HG02884 (cell line): ENCODE measurements at regions not wholly inside any gene's neighbourhood (a gene's known extent, or its start where the extent isn't known, plus 50 kb on each side); places are given as distances from the start of the nearest gene placed in this dataset.

Experiments used
- ATAC-seq: cut with Tn5 transposase; IDR thresholded peaks from one replicate; pipeline ENCODE4 v1.9.1; 2021; ENCODE audit warnings: mild to moderate bottlenecking, moderate library complexity; ENCODE audit not compliant: unreplicated experiment

DNA sequence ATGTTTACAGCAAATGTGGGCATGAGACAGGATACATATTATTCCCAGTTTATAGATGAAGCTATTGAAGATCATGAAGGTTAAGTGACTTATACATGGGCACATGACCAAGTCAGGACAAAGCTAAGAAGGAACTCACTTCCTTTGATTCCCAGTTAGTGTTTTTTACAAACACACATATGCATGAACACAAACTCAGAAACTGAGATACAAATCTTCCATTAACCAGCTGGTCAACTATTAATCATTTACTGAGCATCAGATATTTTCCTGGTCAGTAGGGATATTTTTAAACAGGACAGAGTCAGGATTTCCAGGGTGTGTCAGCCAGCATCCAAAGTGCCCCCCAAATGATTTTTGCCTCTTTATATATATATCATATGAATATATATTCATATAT, 222.2 kb downstream of the OGFRL1 start:
- no peak for ATAC-seq

GRCh38 chr6:71512256-71512655, 223.6 kb downstream of the OGFRL1 start:
- no peak for ATAC-seq

- ATAC-seq: no peak
Measured at GRCh38 chr6:71513036-71513435, 224.4 kb downstream of the OGFRL1 start.

DNA sequence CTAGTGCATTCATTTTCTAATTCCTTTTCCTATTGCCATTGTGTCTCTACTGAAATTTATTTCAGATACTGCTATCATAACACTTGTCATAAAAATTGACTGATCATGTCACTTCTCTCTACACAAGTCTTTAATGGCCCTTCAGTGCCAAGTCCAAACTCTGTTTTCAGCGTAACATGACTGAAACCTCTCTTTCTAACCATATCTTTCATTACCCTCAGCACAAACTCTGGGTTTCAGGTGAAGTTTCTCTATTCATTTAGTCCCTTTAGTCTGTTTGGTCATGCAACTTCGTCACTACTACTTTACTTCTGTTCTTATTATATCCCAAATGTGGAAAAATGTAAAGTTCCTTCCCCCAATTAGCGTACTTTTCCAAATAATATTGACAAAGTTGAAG, 234.9 kb downstream of the OGFRL1 start:
- no peak for ATAC-seq

- ATAC-seq: no peak
Measured at GRCh38 chr6:71524201-71524600, 235.6 kb downstream of the OGFRL1 start.

DNA sequence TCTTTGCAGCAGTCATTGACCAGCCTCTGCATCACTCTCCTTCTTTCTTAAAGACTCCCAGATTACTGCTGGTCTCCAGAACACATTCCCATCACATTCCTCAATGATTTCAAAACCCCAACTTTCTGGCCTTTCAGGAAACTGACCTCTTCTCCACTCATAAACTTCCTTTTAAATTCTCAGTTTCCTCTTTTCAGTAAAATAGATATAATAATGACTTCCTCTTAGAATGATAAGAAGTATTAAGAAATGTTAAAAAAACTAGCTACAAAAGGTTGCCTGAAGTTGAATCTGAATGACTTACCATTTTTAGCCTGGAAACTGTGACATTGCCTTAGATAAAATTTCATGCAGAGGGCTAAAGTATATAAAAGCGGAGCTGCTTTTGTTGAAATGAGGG, 239.3 kb downstream of the OGFRL1 start:
- ATAC-seq: no peak

DNA sequence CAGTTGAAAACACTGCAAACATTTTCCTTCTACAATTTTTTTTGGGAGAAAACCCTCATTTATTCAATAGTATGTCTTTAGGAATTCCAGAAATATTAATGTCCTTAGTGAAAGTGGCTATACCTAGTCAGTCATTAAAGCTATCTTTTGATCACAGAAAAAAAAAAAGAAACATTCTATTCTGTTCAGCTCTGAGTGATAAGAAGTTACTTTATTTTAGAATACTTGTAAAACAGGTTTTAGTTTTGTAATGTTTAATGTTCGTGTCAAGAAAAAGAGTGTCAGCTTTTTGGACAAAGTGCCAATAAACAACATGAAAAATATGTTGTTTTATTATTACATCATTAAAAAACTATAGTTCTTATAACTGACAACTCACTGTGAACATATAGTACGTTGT, 240.4 kb downstream of the OGFRL1 start:
- no peak for ATAC-seq

DNA sequence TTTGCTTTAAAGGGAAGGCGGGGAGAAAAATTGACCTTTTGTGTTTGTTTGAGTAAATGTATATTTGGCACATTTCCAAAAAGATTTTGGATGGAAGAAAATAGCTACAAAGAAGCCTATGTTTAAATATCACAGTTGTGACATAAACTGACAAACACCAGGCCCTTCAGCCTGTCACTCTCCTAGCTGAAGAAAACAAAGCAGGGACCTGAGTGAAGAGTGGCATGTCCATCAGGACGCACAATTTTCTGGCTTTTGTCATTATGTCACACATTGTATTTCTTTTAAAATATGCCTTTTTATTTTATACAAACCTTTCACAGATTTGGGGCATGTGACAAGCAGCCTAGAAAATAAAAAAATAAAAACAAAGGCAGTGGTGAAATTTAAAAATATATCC, 241.2 kb downstream of the OGFRL1 start:
- no peak for ATAC-seq

- no peak for ATAC-seq
Measured at GRCh38 chr6:71531006-71531405, 242.4 kb downstream of the OGFRL1 start.

GRCh38 chr6:71531841-71532240, 243.2 kb downstream of the OGFRL1 start:
- no peak for ATAC-seq

DNA sequence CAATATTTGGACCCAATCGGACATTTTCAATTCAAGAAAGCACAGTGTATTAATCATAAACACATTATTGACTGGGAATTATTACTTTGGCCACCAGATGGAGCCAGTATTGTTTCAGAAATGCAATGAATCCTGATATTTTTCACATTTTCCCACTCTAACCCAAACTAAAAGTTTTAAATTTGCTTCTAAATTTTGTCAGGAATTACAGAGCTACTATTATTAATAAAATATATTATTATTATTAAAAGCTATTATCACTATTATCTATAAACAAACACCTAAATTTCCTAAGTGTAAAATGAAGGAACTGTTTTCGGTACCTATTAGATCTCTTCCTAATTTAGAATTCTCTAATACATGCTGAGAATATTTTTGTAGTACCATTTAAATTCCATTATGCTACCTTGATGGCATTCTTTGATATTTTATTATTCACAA, 245.3 kb downstream of the OGFRL1 start:
- ATAC-seq: no peak

DNA sequence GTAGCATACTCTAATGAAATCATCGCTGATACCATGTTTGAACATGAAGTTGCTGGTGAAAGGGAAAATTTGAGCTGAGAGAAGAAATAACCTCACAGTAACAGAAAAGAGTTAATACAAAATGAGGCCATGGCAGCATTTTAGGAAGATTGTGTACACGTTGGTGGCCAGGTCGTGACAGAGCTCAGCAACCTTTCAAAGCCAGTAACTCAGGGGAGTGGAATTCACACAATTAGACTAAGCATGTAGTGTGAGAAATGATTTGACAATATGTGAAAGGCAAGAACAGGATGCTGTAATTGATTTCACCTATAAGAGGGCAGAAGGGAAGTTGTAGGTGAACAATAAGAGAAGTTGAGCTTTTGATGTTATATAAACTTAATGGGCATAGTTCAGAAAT, 246.3 kb downstream of the OGFRL1 start:
- ATAC-seq: no peak

GRCh38 chr6:71537717-71538116, 249.1 kb downstream of the OGFRL1 start:
- no peak for ATAC-seq

- ATAC-seq: no peak
Measured at GRCh38 chr6:71544028-71544427, 255.4 kb downstream of the OGFRL1 start.

- ATAC-seq: no peak
Measured at GRCh38 chr6:71544906-71545305, 256.3 kb downstream of the OGFRL1 start.

- no peak for ATAC-seq
Measured at GRCh38 chr6:71545905-71546304, 257.3 kb downstream of the OGFRL1 start.

GRCh38 chr6:71551798-71552197, 263.2 kb downstream of the OGFRL1 start:
- ATAC-seq: no peak

DNA sequence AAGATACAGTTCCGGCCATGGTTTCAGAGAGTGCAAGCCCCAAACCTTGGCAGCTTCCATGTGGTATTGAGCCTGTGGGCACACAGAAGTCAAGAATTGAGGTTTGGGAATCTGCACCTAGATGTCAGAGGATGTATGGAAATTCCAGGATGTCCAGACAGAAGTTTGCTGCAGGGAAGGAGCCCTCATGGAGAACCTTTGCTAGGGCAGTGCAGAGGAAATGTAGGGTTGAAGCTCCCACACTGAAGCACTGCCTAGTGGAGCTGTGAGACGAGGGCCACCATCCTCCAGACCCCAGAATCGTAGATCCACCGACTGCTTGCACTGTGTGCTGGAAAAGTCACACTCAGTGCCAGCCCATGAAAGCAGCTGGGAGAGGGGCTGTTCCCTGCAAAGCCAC, 267.5 kb downstream of the OGFRL1 start:
- no peak for ATAC-seq

- no peak for ATAC-seq
Measured at GRCh38 chr6:71558974-71559373, 270.4 kb downstream of the OGFRL1 start.

DNA sequence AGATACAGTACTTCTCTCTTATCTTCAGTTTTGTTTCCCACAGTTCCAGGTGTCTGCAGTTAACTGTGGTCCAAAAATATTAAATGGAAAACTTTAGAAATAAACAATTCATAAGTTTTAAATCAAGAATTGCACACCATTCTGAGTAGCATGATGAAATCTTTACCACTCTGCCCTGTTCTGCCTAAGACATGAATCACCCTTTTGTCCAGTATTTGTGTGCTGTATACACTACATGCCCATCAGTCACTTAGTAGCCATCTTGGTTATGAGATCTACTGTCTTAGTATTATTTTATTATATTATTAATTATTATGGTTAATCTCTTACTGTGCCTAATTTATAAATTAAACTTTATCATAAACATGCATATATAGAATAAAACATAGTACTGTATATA, 279.0 kb downstream of the OGFRL1 start:
- no peak for ATAC-seq

DNA sequence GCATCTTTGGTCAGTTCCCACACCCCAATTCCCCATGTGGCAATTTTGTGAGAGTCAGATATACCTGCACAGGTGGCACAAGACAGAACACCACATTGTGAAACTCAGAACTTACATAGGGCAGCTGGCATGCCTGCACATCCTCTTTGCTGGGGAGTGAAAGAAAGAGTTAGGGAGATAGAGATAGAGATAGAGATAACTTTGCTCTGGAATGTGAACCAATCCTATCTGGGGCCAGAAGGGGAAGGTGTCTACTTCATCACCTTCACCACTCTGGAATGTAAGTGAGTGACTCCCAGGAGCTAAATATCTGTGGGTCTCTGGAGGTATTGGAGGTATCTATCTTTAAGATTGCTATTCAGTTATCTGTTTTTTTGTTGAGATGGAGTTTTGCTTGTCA, 289.2 kb downstream of the OGFRL1 start:
- ATAC-seq: no peak

DNA sequence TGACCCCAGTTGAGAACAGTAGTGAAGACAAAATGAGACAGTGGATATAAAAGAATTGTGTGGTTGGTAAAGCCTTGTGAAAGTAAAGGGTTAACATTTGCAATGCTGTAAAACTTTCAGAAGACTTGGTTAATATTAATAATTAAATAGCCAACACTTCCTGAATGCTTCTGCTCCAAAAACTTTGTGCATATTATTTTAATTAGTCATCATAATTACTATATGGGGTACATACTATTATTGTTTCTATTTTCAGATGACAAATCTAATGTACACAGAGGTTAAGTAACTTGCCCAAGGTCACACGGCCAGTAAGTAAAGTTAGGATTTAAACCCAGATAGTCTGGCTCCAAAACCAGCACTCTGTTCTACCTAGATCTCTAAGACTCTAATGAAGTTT, 291.3 kb downstream of the OGFRL1 start:
- ATAC-seq: no peak

GRCh38 chr6:71582820-71583219, 294.2 kb downstream of the OGFRL1 start:
- no peak for ATAC-seq
